Esophagus (tissue), 2 donors: ENCODE measurements at regions not wholly inside any gene's neighbourhood (a gene's known extent, or its start where the extent isn't known, plus 50 kb on each side); places are given as distances from the start of the nearest gene placed in this dataset.

Source experiments
- H3K27ac ChIP-seq, 2 donors: one replicate each; pipeline ENCODE4 v1.5.1; 2013; ENCODE audit warnings: low read depth in 2 of 2, mild to moderate bottlenecking in 2 of 2, inconsistent platforms in 1 of 2, low read length in 1 of 2, moderate library complexity in 1 of 2
- H3K27me3 ChIP-seq, 2 donors: one replicate each; pipeline ENCODE4 v1.6.1; 2013; ENCODE audit warnings: low read length in 2 of 2, control low read depth in 1 of 2, mild to moderate bottlenecking in 1 of 2; ENCODE audit not compliant: insufficient read depth in 2 of 2, control insufficient read depth in 1 of 2
- H3K36me3 ChIP-seq, 2 donors: one replicate each; pipeline ENCODE4 v1.6.1; 2013; ENCODE audit warnings: low read length in 1 of 2; ENCODE audit not compliant: control insufficient read depth in 2 of 2, insufficient read depth in 2 of 2
- H3K4me1 ChIP-seq, 2 donors: one replicate each; pipeline ENCODE4 v1.6.1; 2013; ENCODE audit warnings: low read length in 1 of 2; ENCODE audit not compliant: control insufficient read depth in 2 of 2, insufficient read depth in 2 of 2
- H3K4me3 ChIP-seq, 2 donors: one replicate each; pipeline ENCODE4 v1.5.1; 2013; ENCODE audit warnings: low read length in 2 of 2, mild to moderate bottlenecking in 2 of 2, low read depth in 1 of 2, moderate library complexity in 1 of 2
- H3K9me3 ChIP-seq, 2 donors: one replicate each; pipeline ENCODE4 v1.6.1; 2013; ENCODE audit warnings: mild to moderate bottlenecking in 2 of 2, low read depth in 1 of 2, low read length in 1 of 2, moderate library complexity in 1 of 2; ENCODE audit not compliant: control insufficient read depth in 2 of 2, insufficient read depth in 1 of 2
- WGBS, 2 donors: extraction: QIAGEN DNeasy Blood & Tissue Kit; methylation state at CpG; one replicate each; pipeline ENCODE4 v1.1.7; 2013; 5-methylcytosine and 5-hydroxymethylcytosine counted together
- donor health status: healthy with polysubstance abuse.
- donor health status: Bipolar disorder and iron deficiency.

DNA sequence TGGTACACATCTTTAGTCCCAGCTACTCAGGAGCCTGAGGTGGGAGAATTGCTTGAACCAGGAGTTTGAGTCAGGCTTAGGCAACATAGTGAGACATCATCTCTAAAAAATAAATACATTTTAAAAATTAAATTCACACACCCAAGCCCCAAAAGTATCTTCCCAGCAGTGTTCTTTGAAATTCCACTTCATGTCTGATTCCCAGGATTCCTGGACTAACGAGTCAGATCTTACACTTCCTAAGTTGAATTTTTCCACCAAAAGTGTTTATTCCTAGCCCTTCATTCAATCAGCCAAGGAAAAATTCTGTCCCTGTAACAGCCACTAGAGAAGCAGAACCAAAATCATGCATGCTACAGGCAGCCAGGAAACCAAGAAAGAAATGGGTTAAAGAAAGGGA lies 970.9 kb downstream of the EFNA5 start:
- Histone ChIP-seq H3K36me3 (no peaks in the 10 kb centered on the region), H3K27ac (no peak overlapping the region), H3K4me1 (no peaks in the 10 kb centered on the region), H3K4me3 (no peak overlapping the region), H3K9me3 (no peaks in the 10 kb centered on the region), H3K27me3 (no peaks in the 10 kb centered on the region)
- 73 to 74% methylated on average over 1 of the region's 1 CpG for whole genome bisulfite sequencing, 2 donors

DNA sequence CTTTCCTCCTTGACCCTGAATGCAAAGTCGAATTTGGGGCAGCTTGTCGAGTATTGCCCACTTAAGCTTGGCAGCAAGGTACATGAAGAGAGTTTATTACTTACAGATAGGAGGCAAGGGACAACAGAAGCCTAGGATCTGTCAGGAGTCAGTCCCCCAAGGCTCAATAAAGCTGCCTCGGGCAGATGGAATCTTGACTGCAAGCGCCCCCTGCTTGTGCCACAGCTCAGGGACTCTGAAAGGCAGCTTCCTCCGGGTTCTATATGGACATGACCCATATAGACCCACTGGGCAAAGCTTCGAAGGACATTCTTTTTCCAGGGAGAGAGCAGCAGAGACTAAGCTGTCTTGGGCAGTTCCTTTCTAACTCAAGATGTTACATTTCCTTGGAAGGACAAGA lies 971.5 kb downstream of the EFNA5 start:
- H3K27ac ChIP-seq, result no peak overlapping the region
- no peaks in the 10 kb centered on the region for H3K4me1 ChIP-seq
- no peaks in the 10 kb centered on the region for H3K36me3 ChIP-seq
- H3K4me3 ChIP-seq, result no peak overlapping the region
- WGBS, 2 donors, result 70 to 72% methylated on average over 6 of the region's 6 CpGs
- H3K27me3 ChIP-seq, result no peaks in the 10 kb centered on the region
- no peaks in the 10 kb centered on the region for H3K9me3 ChIP-seq

DNA sequence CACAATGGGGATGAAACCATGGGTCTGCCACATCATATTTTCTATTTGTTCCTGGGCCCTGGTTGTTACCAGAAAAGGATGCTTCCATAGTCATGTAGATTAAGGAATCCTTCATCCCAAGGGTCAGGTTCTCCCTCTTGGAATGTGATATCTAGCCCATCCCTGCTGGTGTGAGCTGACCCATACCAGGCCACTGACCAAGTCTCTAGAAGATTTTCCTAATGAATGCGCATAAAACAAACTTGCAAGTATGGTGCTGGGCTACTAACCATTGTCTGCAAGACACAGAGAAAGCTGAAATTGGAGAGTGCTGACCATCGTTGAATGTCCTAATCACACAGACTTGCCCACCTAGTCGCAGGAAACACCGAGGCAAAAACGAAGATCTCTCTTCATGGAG lies 972.6 kb downstream of the EFNA5 start:
- Histone ChIP-seq H3K4me1 (no peaks in the 10 kb centered on the region), H3K36me3 (no peaks in the 10 kb centered on the region), H3K4me3 (no peak overlapping the region), H3K9me3 (no peaks in the 10 kb centered on the region), H3K27ac (no peak overlapping the region), H3K27me3 (no peaks in the 10 kb centered on the region)
- 94 to 97% methylated on average over 5 of the region's 5 CpGs for WGBS, 2 donors

DNA sequence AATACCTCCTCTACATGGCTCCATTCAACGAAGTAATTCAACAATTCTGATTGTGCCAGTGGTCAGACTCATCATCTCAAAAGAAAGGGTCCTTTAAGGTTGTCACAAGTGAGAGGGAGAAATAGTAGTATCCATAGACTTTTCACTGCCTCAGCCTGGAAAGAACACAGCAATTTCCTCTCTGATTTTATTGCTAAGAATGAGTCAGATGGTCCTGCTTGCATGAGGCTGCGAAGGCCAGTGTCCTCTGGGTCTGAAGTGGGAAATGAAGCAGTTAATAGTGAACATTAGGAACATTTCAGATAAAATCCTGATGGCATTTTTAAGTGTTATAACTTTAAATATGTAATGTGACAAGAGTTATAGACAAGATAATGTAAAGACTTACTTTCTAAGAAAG lies 979.0 kb downstream of the EFNA5 start:
- no peaks in the 10 kb centered on the region for H3K9me3 ChIP-seq
- no peak overlapping the region for H3K27ac ChIP-seq
- H3K27me3 ChIP-seq, result no peaks in the 10 kb centered on the region
- 66 to 75% methylated on average over 2 of the region's 2 CpGs for WGBS, 2 donors
- no peak overlapping the region for H3K4me3 ChIP-seq
- no peaks in the 10 kb centered on the region for H3K36me3 ChIP-seq
- no peaks in the 10 kb centered on the region for H3K4me1 ChIP-seq

DNA sequence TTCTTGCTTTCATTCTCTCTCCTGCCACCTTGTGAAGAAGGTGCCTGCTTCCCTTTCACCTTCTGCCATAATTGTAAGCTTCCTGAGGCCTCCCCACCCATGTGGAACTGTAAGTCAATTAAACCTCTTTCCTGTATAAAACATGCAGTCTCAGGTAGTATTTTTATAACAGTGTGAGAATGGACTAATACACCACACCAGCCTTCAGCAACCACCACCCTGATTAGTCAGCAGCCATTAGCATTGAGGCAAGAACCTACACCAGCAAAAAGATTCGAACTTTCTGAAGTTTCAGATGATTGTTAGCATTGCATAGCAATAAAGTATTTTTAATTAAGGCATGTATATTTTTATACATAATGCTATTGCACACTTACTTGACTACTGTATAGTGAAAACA lies 980.2 kb downstream of the EFNA5 start:
- WGBS, 2 donors, result 19 to 44% methylated on average over 1 of the region's 1 CpG

DNA sequence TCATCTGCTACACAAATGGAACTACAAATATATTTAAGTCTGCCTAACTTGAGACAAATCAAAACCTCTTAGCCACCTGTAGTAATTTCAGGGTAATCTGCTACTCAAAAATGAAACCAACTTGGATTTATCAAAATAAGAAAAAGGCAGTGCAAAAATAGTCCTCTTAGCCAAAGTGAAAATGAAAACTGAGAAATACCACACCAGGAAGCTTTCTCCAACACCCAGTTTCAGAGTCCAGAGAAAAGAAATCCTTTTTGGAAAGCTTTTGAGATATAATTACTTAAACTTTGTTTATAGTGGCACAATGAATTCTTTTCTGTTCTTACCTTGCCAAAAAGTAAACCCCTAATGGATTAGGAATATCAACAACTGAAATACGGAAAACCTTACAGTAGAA lies 990.4 kb downstream of the EFNA5 start:
- Histone ChIP-seq H3K4me1 (no peaks in the 10 kb centered on the region), H3K27me3 (no peaks in the 10 kb centered on the region), H3K36me3 (no peaks in the 10 kb centered on the region), H3K4me3 (no peak overlapping the region), H3K9me3 (no peaks in the 10 kb centered on the region), H3K27ac (no peak overlapping the region)
- WGBS, 2 donors, result 7 to 16% methylated on average over 1 of the region's 1 CpG

More for the DNA sequence above, 980.2 kb downstream of the EFNA5 start:
- H3K9me3 ChIP-seq, result no peaks in the 10 kb centered on the region
- no peaks in the 10 kb centered on the region for H3K4me1 ChIP-seq
- H3K27ac ChIP-seq, result no peak overlapping the region
- H3K4me3 ChIP-seq, result no peak overlapping the region
- H3K36me3 ChIP-seq, result no peaks in the 10 kb centered on the region
- H3K27me3 ChIP-seq, result no peaks in the 10 kb centered on the region

DNA sequence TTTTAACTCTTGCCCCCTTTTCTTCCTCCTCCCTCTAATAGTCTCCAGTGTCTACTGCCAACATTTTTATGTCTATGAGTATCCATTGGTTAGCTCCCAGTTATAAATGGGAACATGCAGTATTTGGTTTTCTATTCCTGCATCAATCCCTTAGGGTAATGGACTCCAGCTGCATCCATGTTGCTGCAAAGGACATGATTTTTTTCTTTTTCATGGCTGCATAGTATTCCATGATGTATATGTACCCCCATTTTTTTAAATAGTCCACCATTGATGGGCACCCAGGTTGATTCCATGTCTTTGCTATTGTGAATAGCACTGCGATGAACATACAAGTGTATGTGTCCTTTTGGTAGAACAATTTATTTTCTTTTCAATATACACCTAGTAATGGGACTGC lies 993.7 kb downstream of the EFNA5 start:
- Histone ChIP-seq H3K27ac (no peak overlapping the region), H3K36me3 (no peaks in the 10 kb centered on the region), H3K4me3 (no peak overlapping the region), H3K4me1 (no peaks in the 10 kb centered on the region), H3K9me3 (no peaks in the 10 kb centered on the region), H3K27me3 (no peaks in the 10 kb centered on the region)
- 99 to 100% methylated on average over 1 of the region's 1 CpG for WGBS, 2 donors

DNA sequence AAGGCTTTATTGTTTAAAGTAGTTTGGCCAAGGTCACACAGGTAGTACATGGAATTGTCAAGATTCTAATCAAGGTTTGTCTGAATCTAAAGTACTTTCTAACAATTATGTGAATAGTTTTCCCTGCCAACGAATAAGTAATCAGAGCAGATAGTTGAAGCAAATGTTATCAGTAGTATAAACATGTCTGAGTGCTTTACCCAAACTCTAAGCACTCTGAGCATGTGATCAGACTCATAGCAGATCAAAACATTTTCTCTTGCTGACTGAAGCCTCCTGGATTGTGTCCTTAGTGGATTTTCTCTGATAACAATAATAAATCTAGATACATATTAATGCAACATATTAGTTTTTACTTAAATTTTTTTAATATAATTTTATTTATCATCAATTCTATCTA lies 995.0 kb downstream of the EFNA5 start:
- H3K36me3 ChIP-seq, result no peaks in the 10 kb centered on the region

DNA sequence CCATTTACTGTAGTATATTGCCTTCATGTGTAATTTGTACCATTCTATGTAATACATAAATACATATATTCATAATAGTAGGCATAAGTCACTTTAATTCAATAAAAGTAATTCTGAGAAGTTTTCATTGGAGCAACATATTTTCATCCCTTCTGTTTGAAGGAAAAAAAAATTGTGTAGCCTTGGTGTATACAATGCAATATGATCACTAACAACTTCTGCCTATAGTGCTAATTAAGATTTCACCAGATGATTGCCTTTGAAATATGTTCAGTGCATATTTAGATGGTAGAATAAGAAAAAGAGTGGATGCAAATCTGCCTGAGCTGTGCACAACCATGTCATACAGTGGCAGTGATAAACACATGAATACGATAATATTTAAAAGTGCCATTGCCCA lies 996.8 kb downstream of the EFNA5 start:
- no peak overlapping the region for H3K27ac ChIP-seq
- no peaks in the 10 kb centered on the region for H3K36me3 ChIP-seq
- H3K4me1 ChIP-seq, result no peaks in the 10 kb centered on the region
- 61 to 63% methylated on average over 1 of the region's 1 CpG for WGBS, 2 donors
- no peaks in the 10 kb centered on the region for H3K27me3 ChIP-seq
- no peaks in the 10 kb centered on the region for H3K9me3 ChIP-seq
- H3K4me3 ChIP-seq, result no peak overlapping the region

More for the DNA sequence above, 995.0 kb downstream of the EFNA5 start:
- 17 to 42% methylated on average over 1 of the region's 1 CpG for WGBS, 2 donors
- no peaks in the 10 kb centered on the region for H3K27me3 ChIP-seq
- H3K27ac ChIP-seq, result no peak overlapping the region
- H3K9me3 ChIP-seq, result no peaks in the 10 kb centered on the region
- H3K4me1 ChIP-seq, result no peaks in the 10 kb centered on the region
- H3K4me3 ChIP-seq, result no peak overlapping the region

DNA sequence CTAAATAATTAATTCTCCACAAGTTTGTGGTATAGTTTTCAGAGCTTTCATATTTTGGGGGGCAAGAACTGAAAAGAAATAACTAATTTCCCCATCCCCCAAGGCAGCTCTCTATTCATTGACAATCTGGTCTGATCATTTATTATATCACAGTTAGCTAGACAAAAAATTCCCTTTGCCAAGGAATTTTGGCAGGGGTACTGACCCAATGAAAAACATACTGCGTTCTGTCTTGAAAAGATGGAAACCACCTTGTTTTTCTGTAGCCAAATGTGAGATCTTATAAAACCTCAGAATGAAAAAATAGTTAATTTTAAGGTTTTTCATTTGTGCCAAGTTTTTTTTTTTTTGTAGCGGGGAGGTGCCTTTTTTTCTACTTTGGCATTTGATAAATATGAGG lies 1008.9 kb downstream of the EFNA5 start:
- no peaks in the 10 kb centered on the region for H3K36me3 ChIP-seq
- no peaks in the 10 kb centered on the region for H3K27me3 ChIP-seq
- H3K4me3 ChIP-seq, result no peak overlapping the region
- no peaks in the 10 kb centered on the region for H3K4me1 ChIP-seq
- WGBS, 2 donors, result 10 to 23% methylated on average over 2 of the region's 2 CpGs
- H3K27ac ChIP-seq, result no peak overlapping the region
- H3K9me3 ChIP-seq, result no peaks in the 10 kb centered on the region
